ENCODE measurements at regions not wholly inside any gene's neighbourhood (a gene's known extent, or its start where the extent isn't known, plus 50 kb on each side); places are given as distances from the start of the nearest gene placed in this dataset.

DNA sequence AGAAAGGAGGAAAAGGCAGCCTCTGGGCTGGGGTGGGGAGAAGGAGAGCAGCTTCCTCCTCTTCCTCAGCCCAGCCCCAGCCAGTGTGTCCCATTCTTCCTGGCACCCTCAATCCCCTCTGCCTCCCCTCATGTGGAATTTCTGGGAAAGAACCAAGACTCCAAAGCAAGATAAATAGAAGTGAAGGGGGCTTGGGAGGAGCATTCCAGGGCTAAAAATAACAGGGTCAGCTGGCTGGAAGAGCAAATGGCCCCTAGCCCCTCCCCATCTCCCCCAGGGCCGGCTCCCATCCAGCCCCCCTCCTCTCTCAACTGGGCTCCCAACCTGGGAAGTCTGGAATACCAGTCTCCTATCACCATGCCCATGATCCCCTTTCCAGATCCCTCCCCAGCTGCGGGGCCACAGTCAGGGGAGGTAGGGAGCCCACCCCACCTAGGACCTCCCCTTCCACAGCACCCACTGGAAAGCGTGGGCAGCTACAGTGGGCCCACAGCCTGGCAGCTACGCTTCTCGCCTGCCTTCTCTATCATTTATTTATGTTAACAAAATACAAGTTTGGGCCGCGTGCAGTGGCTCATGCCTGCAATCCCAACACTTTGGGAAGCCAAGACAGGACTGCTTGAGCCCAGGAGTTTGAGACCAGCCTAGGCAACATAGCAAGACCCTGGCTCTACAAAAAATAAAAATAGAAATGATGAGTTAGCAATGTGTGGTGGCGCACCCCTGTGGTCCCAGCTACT is 88.3 kb downstream of the IRF2BPL start:
- ChIA-PET POLR2A (interaction anchor here (0.8 kb wide), 1 partner anchor 20 kb away, joined by 3 read pairs; no protein-coding TSS in a partner anchor), CTCF (interaction anchor here (1.3 to 12.2 kb wide), 7 partner anchors 12 to 130 kb away, joined by 3 to 133 read pairs (median 5); no protein-coding TSS in a partner anchor)
- Histone ChIP-seq H3K27ac (ENCODE audit: low read depth in 2 of 2, low read length in 1 of 2) (peak overlapping the region in 1 of 2 experiments; percentile 26; a peak in 1 of 4 replicates), H3K4me2 (no peak overlapping the region), H3K4me3 (ENCODE audit: low read depth in 2 of 2, low read length in 1 of 2) (no peak overlapping the region), H3F3A (replicated peaks; ENCODE audit: insufficient read depth) (peaks cover 12% of the 10 kb centered on the region), H3K4me1 (ENCODE audit: control insufficient read depth in 1 of 2, insufficient read depth in 2 of 2, low read depth in 1 of 2, low read length in 1 of 2) (peaks cover 23 to 43% of the 10 kb centered on the region in 2 experiments), H4K20me1 (ENCODE audit: insufficient read depth) (no peaks in the 10 kb centered on the region), H3K9me3 (no peaks in the 10 kb centered on the region), H3K79me2 (ENCODE audit: insufficient read depth) (no peaks in the 10 kb centered on the region), H2AFZ (ENCODE audit: low read depth) (0 out of 2 replicates have a peak overlapping the region, but pooled peaks have one; percentile 9), H3K9ac (no peak overlapping the region), H3K27me3 (ENCODE audit: insufficient read depth) (no peaks in the 10 kb centered on the region), H3K9me2 (no peaks in the 10 kb centered on the region), H3K36me3 (replicated peaks in 1 of 2; ENCODE audit: control insufficient read depth in 1 of 2, insufficient read depth in 2 of 2, low read length in 1 of 2) (no peaks in the 10 kb centered on the region)
- TF ChIP-seq ELF1 (IDR thresholded peaks at IDR 0.05) (no peak), YY1 (IDR thresholded peaks at IDR 0.05; ENCODE audit: low read depth) (no peak), SMC3 (IDR thresholded peaks at IDR 0.05; ENCODE audit: low read depth, low read length) (no peak), POLR2AphosphoS5 (IDR thresholded peaks at IDR 0.05; ENCODE audit: low read depth, low read length) (no peak)
- DNase-seq, result no peak
- 92% methylated on average over 7 of the region's 8 CpGs for WGBS (ENCODE audit: low lambda C conversion rate)

- no peak for DNase-seq
- 91% methylated on average over 10 of the region's 10 CpGs for WGBS (ENCODE audit: low lambda C conversion rate)
- no peaks in the 10 kb centered on the region for H4K20me1 ChIP-seq (ENCODE audit: insufficient read depth)
- H3K4me3 ChIP-seq (ENCODE audit: low read depth in 2 of 2, low read length in 1 of 2), result no peak overlapping the region
- no peak overlapping the region for H3K9ac ChIP-seq
- TF ChIP-seq PBX3 (IDR thresholded peaks at IDR 0.05) (peak; percentile 37), MAX (IDR thresholded peaks at IDR 0.05; ENCODE audit: low read depth) (no peak)
- H3K79me2 ChIP-seq (ENCODE audit: insufficient read depth), result no peaks in the 10 kb centered on the region
- no peaks in the 10 kb centered on the region for H3K27me3 ChIP-seq (ENCODE audit: insufficient read depth)
- H3K27ac ChIP-seq (ENCODE audit: low read depth in 2 of 2, low read length in 1 of 2), result no peak overlapping the region
- peaks cover 23 to 46% of the 10 kb centered on the region in 2 experiments for H3K4me1 ChIP-seq (ENCODE audit: control insufficient read depth in 1 of 2, insufficient read depth in 2 of 2, low read depth in 1 of 2, low read length in 1 of 2)
- no peaks in the 10 kb centered on the region for H3K9me2 ChIP-seq
- no peaks in the 10 kb centered on the region for H3K36me3 ChIP-seq (replicated peaks in 1 of 2; ENCODE audit: control insufficient read depth in 1 of 2, insufficient read depth in 2 of 2, low read length in 1 of 2)
- ChIA-PET CTCF (interaction anchor here (1.3 to 12.2 kb wide), 6 partner anchors 13 to 131 kb away, joined by 3 to 133 read pairs (median 5); no protein-coding TSS in a partner anchor), POLR2A (interaction anchor here (0.8 kb wide), 1 partner anchor 19 kb away, joined by 3 read pairs; no protein-coding TSS in a partner anchor)
- no peaks in the 10 kb centered on the region for H3K9me3 ChIP-seq
- H2AFZ ChIP-seq (ENCODE audit: low read depth), result no peak overlapping the region
- H3F3A ChIP-seq (replicated peaks; ENCODE audit: insufficient read depth), result peaks cover 12% of the 10 kb centered on the region
- no peak overlapping the region for H3K4me2 ChIP-seq
Measured at GRCh38 chr14:76939015-76939742, 89.3 kb downstream of the IRF2BPL start.

DNA sequence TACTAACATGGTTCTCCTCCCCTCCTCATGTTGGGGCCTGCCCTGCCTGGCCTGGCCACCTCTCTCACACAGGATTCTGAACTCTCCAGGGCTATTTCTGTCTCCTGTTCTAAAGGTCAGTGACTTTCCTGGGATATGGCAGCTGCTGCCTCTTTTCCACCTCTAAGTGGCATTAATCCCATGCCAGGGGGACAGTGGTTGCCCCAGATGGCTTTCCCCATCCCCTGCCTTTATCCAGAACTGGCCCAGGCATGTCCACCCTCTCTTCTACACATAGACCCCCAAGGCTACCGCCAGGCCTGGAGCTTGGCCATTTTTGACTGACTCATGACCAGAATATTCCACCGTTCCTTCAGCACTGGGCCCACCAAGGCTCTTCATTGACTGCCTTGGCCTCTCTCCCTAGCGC is 90.4 kb downstream of the IRF2BPL start:
- Histone ChIP-seq H3K27ac (ENCODE audit: low read depth in 2 of 2, low read length in 1 of 2) (peak overlapping the region; percentile 89 to 97), H3K9me3 (no peaks in the 10 kb centered on the region), H3K4me2 (peak overlapping the region; percentile 52; the same call in 1 of the 2 replicates), H3K4me1 (ENCODE audit: control insufficient read depth in 1 of 2, insufficient read depth in 2 of 2, low read depth in 1 of 2, low read length in 1 of 2) (peaks cover 23 to 46% of the 10 kb centered on the region in 2 experiments), H3F3A (replicated peaks; ENCODE audit: insufficient read depth) (peaks cover 12% of the 10 kb centered on the region), H3K79me2 (ENCODE audit: insufficient read depth) (no peaks in the 10 kb centered on the region), H4K20me1 (ENCODE audit: insufficient read depth) (no peaks in the 10 kb centered on the region), H2AFZ (ENCODE audit: low read depth) (peak overlapping the region; percentile 4; the same call in 1 of the 2 replicates), H3K9ac (0 out of 2 replicates have a peak overlapping the region, but pooled peaks have one; percentile 30), H3K9me2 (no peaks in the 10 kb centered on the region), H3K36me3 (replicated peaks in 1 of 2; ENCODE audit: control insufficient read depth in 1 of 2, insufficient read depth in 2 of 2, low read length in 1 of 2) (no peaks in the 10 kb centered on the region), H3K27me3 (ENCODE audit: insufficient read depth) (no peaks in the 10 kb centered on the region), H3K4me3 (ENCODE audit: low read depth in 2 of 2, low read length in 1 of 2) (no peak overlapping the region)
- 17% methylated on average over 1 of the region's 3 CpGs for WGBS (ENCODE audit: low lambda C conversion rate)
- no peak for DNase-seq
- ChIA-PET POLR2A (interaction anchor here (0.8 to 3.9 kb wide), 2 partner anchors 8 to 19 kb away, joined by 3 to 20 read pairs; no protein-coding TSS in a partner anchor), CTCF (interaction anchor here (1.4 to 12.2 kb wide), 4 partner anchors 18 to 65 kb away, joined by 4 to 133 read pairs (median 32); no protein-coding TSS in a partner anchor)
- TF ChIP-seq, protein P1, sequence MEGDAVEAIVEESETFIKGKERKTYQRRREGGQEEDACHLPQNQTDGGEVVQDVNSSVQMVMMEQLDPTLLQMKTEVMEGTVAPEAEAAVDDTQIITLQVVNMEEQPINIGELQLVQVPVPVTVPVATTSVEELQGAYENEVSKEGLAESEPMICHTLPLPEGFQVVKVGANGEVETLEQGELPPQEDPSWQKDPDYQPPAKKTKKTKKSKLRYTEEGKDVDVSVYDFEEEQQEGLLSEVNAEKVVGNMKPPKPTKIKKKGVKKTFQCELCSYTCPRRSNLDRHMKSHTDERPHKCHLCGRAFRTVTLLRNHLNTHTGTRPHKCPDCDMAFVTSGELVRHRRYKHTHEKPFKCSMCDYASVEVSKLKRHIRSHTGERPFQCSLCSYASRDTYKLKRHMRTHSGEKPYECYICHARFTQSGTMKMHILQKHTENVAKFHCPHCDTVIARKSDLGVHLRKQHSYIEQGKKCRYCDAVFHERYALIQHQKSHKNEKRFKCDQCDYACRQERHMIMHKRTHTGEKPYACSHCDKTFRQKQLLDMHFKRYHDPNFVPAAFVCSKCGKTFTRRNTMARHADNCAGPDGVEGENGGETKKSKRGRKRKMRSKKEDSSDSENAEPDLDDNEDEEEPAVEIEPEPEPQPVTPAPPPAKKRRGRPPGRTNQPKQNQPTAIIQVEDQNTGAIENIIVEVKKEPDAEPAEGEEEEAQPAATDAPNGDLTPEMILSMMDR (IDR thresholded peaks at IDR 0.05), result no peak
- no peak for TF ChIP-seq CHD2 (IDR thresholded peaks at IDR 0.05; ENCODE audit: low read length, partially characterized antibody)
- TF ChIP-seq MEF2A (IDR thresholded peaks at IDR 0.05; ENCODE audit: borderline replicate concordance, low read depth), result no peak
- TF ChIP-seq, protein P2, sequence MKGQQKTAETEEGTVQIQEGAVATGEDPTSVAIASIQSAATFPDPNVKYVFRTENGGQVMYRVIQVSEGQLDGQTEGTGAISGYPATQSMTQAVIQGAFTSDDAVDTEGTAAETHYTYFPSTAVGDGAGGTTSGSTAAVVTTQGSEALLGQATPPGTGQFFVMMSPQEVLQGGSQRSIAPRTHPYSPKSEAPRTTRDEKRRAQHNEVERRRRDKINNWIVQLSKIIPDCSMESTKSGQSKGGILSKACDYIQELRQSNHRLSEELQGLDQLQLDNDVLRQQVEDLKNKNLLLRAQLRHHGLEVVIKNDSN (IDR thresholded peaks at IDR 0.05; ENCODE audit: borderline replicate concordance, low read depth), result no peak
- TF ChIP-seq GABPA (IDR thresholded peaks at IDR 0.05; ENCODE audit: low read depth), result no peak
- no peak for TF ChIP-seq SIN3A (IDR thresholded peaks at IDR 0.05; ENCODE audit: borderline replicate concordance, low read depth, low read length)
- TF ChIP-seq FOXJ3 (CRISPR knock-in tag; IDR thresholded peaks at IDR 0.05), result no peak
- TF ChIP-seq PBX3 (IDR thresholded peaks at IDR 0.05), result no peak; the same call in 1 of the 2 replicates
